Glomerular visceral epithelial cell (primary cell): ENCODE measurements at regions not wholly inside any gene's neighbourhood (a gene's known extent, or its start where the extent isn't known, plus 50 kb on each side); places are given as distances from the start of the nearest gene placed in this dataset.

Experiments used
- DNase-seq: peaks from one replicate; pipeline ENCODE4 v3.0.0-alpha.2; 2016; ENCODE audit errors: extremely low spot score

DNA sequence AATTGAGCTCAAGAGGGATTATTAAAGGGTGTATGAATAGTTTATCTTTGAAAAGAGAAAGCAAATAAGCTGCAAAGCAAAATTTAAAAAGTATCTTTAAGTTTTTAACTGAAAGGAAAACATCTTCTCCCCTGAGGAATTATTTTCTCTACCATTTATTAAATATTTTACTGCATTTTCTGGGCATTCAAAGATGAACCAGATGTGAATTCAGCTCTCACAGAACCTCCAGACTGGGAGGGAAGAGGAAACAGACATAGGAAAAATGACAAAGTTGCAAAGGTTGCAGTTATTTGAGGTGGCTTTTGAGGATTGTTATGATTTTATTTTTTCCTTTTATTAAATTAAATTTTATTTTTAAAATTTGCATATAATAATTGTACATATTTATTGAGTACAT is 122.7 kb upstream of the SESN3 start:
- DNase-seq = no peak

DNA sequence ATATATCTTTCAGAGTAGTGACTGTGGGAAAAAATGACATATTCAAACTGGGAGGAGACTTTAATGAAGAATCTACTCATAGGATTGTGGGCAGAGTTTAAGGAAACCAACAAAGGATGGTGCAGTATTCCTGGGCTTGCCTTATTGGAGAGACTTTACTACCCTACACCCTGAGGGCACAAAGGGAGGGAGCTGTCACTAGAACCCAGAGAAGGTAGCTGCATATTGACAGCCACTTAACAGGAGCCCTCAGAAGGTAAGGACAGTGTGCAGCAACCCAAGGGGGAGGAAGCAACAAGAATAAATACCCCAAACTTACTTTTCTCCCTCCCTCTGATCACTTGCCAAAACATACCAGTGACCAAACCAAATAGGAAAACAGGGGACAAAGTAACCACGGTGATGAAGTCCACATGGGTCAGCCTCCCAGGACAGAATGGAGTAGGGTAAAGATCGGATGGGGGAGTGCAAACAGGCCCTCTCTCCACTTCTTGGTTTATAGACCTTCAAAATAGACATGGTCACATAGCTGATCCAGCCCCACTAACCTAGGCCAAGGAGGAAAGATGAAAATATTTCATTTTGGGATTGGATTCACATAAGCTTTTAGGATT is 121.8 kb upstream of the SESN3 start:
- no peak for DNase-seq

DNA sequence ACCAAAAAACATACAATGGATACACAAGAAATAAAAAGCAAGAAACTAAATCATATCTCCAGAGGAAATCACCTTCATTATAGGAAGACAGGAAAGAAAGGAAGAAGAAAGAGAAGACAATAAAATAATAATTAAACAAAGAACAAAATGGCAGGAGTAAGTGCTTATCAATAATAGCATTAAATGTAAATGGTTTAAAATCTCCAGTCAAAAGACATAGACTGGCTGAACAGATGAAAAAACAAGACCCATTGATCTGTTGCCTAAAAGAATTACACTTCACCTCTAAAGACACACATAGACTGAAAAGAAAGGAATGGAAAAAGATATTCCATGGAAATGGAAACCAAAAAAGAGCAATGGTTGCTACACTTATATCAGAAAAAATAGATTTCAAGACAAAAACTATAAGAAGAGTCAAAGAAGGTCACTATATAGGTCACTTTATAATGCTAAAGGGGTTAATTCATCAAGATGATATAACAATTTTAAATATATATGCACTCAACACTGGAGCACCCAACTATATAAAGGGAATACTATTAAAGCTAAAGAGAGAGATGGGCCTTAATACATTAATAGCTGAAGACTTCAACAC is 118.4 kb upstream of the SESN3 start:
- DNase-seq = no peak

DNA sequence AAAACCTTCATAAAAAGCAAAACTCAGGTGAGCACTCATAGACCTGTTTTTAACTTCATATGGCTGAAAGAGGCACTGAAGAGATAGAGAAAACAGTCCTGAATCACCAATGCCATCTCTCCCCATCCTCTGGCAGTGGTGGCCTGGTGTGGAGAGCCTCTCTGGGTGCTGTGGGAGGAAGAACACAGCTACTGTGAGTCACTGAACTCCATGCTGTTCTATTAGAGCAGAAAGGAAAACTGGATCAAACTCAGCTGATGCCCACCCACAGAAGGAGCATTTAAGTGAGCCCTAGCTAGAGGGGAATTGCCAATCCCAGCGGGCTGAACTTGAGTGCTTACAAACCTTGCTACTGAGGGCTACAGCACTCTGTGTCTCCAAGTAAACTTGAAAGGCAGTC is 115.3 kb upstream of the SESN3 start:
- no peak for DNase-seq

DNA sequence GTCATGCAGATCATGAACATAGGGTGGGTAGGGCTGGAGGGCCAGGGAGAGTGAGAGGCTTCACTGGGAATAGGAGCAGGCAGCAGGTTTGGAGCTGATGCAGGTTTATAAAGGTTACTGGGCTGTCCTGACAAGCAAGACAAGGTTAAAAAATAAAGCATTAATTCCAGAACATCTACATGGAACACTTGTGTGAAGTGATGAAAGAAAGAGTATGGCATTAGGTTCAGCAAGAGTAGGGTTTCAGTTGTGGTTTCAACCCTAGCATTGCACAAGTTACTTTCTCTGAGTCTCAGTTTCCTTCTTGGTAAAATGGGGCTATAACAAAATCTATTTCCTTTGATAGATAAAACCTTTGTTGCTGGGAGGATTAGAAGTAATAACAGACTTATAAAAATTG is 114.6 kb upstream of the SESN3 start:
- no peak for DNase-seq

DNA sequence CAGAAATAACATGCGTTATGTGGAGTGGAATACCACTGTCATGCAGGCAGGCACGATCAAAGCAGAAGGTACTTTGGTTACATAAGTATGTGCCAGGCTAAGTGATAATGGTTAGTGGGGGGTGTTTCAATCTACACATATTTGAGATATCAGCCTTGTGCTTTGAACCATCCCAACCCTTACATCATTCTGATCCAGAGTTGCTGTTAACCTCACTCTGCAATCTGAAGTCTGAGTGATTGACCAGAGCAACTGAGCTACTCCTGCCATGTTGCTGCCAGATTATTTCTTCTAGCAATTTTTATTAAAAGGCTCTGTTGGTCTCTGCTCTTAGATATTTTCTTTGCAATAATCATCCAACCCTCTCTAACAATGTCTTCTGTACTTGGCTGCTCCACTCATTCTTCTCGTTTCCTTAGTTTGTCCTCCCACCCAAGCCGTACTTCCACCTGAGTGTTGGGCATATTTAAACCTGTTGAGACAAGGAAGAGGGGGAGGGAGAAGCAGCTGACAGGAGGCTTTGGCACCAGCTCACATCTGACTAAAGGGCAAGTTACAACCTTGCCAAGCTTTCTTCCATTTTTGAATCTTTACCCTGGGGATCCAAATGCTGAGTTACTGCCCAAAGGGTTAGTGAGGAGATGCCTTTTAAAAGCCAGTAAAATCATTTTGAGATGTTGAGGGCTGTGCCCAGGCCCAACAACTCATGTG is 114.1 kb upstream of the SESN3 start:
- no peak for DNase-seq

DNA sequence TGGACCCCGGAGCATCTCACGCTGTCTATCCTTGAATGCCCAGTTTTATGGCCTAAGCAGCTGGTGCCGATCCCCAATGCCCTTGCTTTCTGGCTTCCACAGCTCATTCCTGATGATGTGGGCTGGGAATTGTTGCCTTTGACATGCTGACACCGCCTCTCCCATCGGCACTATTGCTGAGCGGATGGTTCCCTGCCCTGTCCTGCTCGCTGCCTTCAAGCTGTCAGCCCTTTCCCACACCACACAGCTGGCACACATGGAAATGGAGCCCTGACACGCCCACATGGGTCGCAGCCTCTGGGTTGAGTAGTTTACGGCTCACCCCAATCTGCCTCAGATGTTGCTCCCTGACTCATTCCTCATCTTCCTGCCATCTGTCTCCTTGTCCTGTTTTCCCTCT is 110.2 kb upstream of the SESN3 start:
- DNase-seq = no peak

DNA sequence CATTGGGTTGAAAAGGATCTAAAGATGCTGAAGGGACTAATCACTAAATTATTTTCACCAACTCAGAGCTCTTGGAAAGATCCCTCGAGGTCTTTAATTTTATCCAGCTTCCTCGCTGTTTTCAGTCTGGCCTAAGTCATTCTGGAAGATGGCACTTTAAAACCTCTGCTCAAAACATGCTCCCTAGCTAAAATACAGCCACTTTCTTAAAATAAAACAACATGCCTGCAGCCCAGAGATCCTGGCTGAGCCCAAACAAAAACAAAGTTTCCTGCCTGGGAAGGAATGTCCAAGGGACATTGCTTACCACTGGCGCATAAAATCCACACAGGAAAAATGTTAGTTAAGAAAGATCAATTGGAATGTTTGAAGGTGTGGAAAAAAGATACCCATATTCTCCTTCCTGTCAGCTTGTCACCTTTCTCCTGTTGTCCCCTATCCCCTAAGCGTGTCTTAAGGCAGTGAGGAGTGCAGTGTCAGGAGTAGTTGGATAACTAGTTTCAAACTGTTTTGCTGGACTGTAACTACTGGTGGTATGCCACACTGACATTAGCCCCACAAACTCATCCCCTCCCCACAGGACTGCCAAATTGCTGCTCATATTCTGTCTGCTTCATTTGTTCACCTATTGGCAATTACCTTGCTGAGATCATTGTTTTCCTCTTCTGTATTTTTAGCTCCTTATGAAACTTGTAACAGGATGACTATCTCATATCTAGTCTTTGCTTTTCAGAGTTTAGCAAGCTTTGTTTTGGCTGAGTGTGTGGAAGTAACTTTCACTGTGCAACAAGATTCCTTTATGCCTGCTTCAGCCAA is 108.3 kb upstream of the SESN3 start:
- no peak for DNase-seq

DNA sequence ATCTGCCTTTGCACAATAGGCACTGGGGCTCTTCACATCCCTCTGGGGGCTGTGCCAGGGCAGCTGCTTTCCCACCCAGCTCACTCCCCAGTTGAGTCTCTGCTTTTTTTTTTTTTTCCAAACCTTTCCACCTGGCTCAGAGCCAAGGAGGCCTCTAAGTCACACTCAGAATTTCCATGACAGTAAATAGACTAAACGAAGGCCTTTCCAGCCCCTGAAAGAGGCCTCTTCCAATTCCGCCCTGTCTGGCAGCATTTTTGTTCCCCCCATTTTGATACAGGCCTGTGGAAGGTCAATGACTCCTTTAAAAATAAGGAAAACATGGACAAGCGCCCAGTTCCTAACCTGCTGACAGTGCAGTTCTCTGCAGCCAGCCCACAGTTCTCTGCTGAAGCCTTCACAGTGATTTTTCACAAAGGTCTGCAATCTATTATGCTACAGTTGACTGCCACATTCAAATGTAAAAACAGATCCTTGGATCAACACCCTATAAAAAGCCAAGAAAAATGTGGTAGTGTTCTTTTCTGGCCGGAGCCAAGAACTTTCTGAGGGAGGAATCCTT is 107.5 kb upstream of the SESN3 start:
- no peak for DNase-seq

DNA sequence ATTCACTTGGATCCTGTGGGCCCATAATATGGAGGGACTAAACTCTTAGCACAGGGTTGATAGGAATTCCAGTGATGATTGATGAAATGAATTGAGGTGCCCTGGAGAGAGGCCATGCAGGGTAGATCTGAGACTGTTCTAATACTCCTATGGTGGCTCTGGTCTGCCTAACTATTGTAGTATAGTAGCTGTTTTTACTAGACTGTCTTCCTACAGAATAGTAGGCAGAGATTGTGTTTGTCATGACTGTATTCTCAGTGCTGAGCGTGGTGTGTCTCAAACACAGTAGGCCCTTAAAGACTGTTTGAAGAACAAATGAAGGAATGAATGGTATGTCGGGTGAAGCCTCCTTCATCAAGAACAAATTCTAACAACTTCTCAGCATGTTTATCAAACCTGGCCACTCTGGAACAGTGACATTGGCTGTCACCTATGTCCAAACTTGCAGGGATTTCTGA is 107.0 kb upstream of the SESN3 start:
- no peak for DNase-seq

DNA sequence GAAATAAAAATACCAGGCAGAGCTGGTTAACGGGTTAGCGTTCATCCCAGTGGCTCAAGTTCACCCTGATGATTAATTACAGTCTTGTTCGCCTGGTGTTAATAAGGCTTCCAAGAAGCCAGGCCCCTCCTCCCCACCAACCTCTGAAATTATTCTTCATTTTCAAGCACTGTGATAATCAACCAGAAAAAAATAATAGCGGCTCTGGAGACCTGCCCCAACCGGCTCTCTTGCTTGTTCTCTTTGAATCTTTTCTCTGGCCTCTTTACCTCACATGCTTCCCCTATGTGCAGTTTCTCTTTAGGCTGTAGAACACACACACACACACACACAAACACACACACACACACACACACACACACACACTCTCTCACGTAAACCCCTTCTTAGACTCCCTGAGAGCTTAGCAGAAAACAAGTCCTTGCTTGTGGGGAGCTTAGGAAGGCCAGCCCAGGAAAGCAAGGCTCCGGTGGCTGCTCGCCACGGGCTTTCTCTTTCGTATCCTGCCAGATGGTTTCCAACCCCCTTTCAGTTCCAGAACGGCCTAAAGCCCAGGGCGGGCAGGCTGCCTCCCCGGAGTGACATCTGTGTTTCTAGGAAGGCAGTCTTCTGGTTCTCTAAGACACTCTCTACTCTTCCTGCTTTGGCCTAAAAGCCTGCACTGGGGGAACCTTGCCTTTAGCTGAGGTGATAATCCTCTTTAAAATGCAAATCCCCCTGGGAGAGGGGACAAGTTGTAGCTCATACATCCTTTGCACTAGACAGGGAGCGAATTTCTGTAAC is 106.4 kb upstream of the SESN3 start:
- DNase-seq = no peak

DNA sequence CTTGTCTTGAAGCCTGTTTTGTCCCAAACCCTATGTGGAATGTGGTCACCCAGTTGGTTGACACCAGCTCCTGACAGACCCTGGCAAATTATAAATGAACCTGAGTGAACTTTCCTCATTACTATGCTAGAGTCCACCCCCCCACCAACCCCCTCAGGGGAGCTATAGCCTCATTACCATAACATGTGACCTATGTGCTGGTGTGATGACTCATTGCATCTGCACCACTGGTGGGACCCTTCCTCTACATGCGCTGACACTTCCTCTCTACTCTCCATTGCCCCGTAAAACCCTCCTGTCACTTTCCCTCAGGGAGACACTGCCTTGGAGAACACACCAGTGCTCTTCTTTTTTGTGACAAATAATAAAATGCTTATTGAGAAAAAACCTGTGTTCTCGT is 105.0 kb upstream of the SESN3 start:
- DNase-seq = no peak

DNA sequence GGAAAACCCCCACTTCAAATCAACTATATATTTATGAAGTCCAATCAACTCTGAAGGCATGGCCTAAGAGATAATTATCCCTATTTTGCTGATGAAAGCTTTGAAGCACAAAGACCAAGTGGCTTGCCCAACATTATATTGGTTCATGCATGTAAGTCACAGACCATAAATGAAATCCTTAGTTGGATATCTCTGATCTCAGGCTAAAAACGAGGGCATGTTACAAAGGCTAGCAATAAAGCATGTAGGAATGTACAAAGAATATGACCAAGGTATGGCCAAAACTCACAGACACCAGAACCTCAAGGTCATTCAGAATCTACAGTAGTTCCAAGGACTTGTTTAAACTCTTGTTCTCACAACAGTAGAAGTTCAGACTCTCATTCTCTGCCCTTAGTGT is 100.2 kb upstream of the SESN3 start:
- DNase-seq = no peak

DNA sequence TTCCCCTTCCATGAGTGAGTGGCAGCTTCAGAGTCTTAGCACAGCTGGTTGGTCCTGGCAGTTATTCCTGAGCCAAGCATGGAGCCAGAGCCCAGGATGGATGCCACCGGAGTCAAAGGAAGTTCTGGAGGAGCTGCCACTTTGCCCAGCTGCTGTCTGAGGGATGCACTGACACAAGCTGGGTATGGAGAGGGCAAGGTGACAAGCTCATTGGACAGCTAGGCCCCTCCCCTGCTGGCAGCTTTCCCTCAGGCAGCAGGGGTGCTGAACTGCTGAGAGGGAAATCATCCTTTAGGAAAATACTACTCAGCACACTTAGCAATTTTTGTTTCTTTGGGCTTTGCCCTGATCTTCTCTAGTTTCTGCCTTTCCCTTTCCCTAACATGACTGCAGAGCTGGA is 99.3 kb upstream of the SESN3 start:
- DNase-seq = no peak

DNA sequence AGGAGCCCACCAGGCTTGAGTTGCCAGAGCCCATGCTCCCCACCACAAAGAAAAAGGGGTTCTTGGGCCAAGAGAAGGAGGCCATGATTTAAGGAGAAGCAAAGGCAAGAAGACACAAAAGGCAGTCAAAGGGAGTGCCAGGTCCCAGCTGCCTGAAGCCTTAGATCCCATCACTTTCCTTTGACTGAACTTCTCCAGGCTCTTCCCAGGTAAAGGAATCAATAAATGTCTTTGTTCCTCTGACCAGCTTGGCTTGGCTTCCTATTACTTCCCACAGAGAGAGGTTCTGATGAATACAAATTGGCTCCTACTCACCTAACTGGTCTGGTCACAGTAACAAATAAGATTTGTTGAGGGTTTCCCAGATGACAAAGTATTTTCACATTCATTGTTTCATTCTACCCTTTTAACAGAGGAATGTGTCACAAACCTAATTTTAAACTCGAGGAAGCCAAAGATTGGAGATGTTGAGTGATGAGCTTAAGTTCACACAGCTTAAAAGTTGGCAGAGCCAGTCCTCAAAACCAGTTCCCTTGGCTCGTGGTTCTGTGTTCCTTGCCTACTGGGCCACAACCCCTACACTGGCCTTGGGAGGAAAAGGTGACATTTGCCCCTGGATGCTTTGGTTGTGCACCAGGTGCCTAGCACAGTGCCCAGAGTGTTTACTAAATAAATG is 96.4 kb upstream of the SESN3 start:
- DNase-seq = no peak

DNA sequence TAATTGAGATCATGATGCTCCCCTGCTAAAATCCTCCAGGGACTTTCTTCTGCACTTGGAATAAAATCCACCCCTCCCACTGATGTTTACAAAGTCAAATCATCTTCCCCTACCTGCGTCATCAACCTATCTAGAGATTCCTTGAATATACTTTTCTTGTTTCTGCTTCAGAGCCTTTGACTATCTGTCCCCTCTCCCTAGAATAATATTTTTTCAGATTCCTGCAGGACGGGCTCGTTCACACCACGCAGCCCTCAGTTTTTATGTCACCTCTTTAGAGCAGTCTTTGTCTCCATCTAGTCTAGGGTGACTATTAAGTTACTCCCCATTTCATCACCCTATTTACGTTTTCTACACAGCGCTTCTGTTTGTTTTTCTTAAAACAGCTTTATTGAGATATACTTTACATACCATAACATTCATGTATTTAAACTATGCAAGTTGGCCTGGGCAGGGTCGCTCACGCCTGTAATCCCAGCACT is 94.8 kb upstream of the SESN3 start:
- DNase-seq = no peak

DNA sequence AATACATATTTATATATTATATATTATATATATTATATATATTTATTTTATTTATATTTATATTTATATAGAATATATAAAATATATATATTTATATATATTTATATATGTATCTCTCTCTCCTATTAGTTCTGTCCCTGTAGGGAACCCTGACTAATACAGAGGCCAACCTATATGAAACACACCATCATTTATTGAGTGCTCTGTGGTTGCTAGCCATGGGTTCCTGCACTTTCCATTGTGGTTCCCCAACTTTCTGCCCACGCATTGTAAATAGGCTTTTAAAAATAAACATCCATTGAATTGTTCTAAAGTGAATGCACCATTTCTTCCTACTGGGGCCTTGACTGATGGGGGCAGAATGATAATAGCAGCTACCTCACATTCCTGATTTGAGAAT is 93.8 kb upstream of the SESN3 start:
- DNase-seq = no peak

DNA sequence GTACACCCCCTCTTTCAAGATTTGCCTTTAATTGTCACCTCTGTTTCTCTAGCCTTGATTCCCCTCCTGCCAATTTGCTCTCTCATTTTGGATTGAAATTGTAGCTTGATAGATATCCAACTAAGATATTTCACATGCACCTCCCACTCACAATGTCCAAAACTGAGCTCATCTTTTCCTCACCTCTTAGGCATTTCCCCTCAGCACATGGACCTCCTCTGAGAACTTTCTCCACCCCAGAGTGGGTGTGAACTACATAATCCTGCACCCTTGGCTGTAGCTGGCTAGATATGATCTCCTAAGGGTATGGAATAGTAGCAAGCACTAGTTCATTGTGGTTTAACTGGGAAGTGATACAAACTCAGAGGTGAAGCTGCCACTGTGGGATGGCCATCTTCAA is 91.5 kb upstream of the SESN3 start:
- DNase-seq = no peak

DNA sequence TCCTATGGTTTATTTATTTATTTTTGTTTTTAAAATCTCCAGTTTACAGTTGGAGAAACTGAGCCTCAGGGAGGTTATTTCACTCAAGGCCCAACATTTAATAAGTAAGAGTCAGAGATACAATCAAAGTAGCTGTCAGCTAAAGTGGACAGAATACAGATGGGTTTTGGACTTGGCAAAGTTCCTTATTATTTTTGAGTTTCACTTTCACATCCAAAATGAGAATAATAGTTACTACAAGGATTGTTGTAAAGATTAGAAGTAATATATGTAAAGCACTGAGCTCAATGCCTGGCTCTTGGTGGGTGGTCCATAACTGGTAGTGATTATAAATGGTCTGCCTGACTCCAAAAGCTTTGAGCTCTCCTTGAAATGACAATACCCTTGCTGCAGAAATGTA is 87.5 kb upstream of the SESN3 start:
- no peak for DNase-seq

DNA sequence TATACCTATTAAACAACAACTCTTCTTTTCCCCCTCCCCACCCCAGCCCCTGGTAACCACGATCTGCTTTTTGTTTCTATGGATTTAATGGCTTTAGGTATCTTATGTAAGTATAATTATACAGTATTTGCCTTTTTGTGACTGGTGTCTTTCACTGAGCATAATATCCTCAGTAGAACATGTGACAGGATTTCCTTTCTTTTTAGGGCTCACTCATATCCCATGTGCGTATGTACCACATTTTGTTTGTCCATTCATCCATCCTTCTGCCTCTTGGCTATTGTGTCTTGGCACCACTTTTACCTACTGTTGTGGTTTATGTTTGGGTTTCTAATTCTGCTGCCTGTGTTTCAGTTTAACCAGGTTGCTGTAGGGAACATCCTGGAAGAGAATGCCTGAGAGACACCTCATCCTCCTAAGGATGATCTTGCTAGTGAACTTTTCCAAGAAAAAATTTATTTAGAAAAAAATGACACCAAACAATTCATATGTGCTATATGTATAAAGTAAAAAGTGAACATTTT is 77.6 kb upstream of the SESN3 start:
- DNase-seq = no peak

DNA sequence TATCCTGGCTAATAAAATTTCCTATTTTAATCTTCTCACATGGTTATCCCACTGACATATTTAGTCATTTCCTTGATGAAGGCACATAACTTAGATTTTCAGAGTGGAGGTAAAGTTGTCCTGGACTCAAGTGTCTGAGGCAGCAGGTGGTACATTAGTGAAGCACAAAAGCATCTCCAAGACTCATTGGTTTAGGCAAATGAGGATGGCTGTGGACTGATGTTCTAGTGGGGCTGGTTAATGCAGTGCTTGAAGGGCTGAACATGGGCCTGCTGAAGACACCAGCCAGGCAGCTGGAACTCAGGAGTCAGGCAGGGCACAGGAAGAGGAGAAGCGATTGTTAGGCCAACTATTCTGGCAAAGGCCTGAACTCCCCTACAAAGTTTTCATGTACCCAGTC is 76.3 kb upstream of the SESN3 start:
- DNase-seq = no peak
